OCI-LY1 (cell line): ENCODE measurements at regions not wholly inside any gene's neighbourhood (a gene's known extent, or its start where the extent isn't known, plus 50 kb on each side); places are given as distances from the start of the nearest gene placed in this dataset.

Source experiments
- H2AFZ ChIP-seq: fragments of 200-600 bp; sonication (generic), shearing (Covaris generic); 2 replicates; pipeline ENCODE4 v1.6.0; 2014; ENCODE audit warnings: antibody characterized with exemption, mild to moderate bottlenecking, low read length
- H3F3A ChIP-seq: fragments of 200-600 bp; sonication (generic), shearing (Covaris generic); 2 replicates; pipeline ENCODE4 v1.6.0; 2014; ENCODE audit warnings: mild to moderate bottlenecking, antibody characterized with exemption, low read length, moderate library complexity; ENCODE audit not compliant: insufficient read depth
- H3K27ac ChIP-seq: fragments of 200-600 bp; sonication (generic); 2 replicates; pipeline ENCODE4 v1.5.1; 2014; ENCODE audit warnings: low read length, mixed run types, mild to moderate bottlenecking, low read depth; ENCODE audit not compliant: poor library complexity, severe bottlenecking
- H3K27me3 ChIP-seq: fragments of 200-600 bp; sonication (generic); 2 replicates; pipeline ENCODE4 v1.6.0; 2014; ENCODE audit warnings: antibody characterized with exemption, mild to moderate bottlenecking, low read length, moderate library complexity; ENCODE audit not compliant: insufficient read depth
- H3K36me3 ChIP-seq: fragments of 200-600 bp; sonication (generic); 2 replicates; pipeline ENCODE4 v1.6.1; 2014; ENCODE audit warnings: mild to moderate bottlenecking, antibody characterized with exemption, low read length, moderate library complexity, mixed read lengths; ENCODE audit not compliant: insufficient read depth
- H3K4me1 ChIP-seq: fragments of 200-600 bp; sonication (generic); 2 replicates; pipeline ENCODE4 v1.5.1; 2014; ENCODE audit warnings: mild to moderate bottlenecking, low read length, moderate library complexity; ENCODE audit not compliant: insufficient read depth, severe bottlenecking
- H3K4me2 ChIP-seq: fragments of 200-600 bp; sonication (generic), shearing (Covaris generic); 2 replicates; pipeline ENCODE4 v1.6.1; 2014; ENCODE audit warnings: low read length
- H3K4me3 ChIP-seq: fragments of 200-600 bp; sonication (generic); 2 replicates; pipeline ENCODE4 v1.5.1; 2014; ENCODE audit warnings: low read length, low read depth, mild to moderate bottlenecking, mixed read lengths; ENCODE audit not compliant: poor library complexity, severe bottlenecking
- H3K79me2 ChIP-seq: fragments of 200-600 bp; shearing (Covaris generic); 2 replicates; pipeline ENCODE4 v1.6.1; 2016; ENCODE audit warnings: mixed run types, low read length, mixed read lengths; ENCODE audit not compliant: insufficient read depth
- H3K9ac ChIP-seq: fragments of 200-600 bp; sonication (generic), shearing (Covaris generic); 2 replicates; pipeline ENCODE4 v1.6.1; 2014; ENCODE audit warnings: mild to moderate bottlenecking, low read length, mixed read lengths
- H3K9me2 ChIP-seq: fragments of 200-600 bp; sonication (generic), shearing (Covaris generic); 2 replicates; pipeline ENCODE4 v1.6.1; 2014; ENCODE audit warnings: low read depth, mild to moderate bottlenecking, low read length, mixed read lengths
- H3K9me3 ChIP-seq: fragments of 200-600 bp; shearing (Covaris generic); 2 replicates; pipeline ENCODE4 v1.6.1; 2014; ENCODE audit warnings: low read length, mixed read lengths
- H4K20me1 ChIP-seq: fragments of 200-600 bp; sonication (generic), shearing (Covaris generic); 2 replicates; pipeline ENCODE4 v1.6.0; 2016; ENCODE audit warnings: mild to moderate bottlenecking, low read length; ENCODE audit not compliant: insufficient read depth
- EZH2 ChIP-seq: fragments of 200-600 bp; sonication (generic), shearing (Covaris generic); IDR thresholded peaks from 2 replicates; pipeline ENCODE4 v1.8.0; 2017; ENCODE audit warnings: borderline replicate concordance, mixed run types, mild to moderate bottlenecking, antibody characterized with exemption, low read length, moderate library complexity, mixed read lengths
- TF ChIP-seq, protein P1 (sequence below): fragments of 200-600 bp; sonication (generic), shearing (Covaris generic); IDR thresholded peaks from 2 replicates; pipeline ENCODE4 v1.5.1; 2017; ENCODE audit warnings: mild to moderate bottlenecking, antibody characterized with exemption, low read length, moderate library complexity, mixed read lengths

DNA sequence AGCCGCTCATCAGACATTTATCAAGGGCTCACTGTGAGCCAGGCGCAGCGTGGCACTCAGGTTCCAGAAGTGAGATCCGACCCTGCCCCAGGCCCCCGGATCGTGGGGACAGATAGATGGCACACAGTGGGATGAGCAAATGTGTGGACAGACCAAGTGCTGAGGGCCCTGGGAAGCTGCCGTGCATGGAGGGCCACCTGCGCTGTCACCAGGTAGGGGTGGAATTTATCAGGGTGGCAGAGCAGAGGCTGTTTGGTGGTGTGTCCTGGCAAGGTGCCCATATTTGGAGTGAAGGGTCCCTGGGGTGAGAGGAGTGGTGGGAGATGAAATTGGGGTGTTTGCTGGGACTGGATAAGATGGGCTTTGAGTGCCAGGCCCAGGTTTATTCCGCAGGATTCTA, 92.8 kb upstream of the HS6ST1 start:
- no peaks in the 10 kb centered on the region for H3F3A ChIP-seq
- H3K79me2 ChIP-seq: no peaks in the 10 kb centered on the region
- no peaks in the 10 kb centered on the region for H3K9me2 ChIP-seq
- no peaks in the 10 kb centered on the region for H3K36me3 ChIP-seq
- H2AFZ ChIP-seq: no peak overlapping the region
- H3K9ac ChIP-seq: no peak overlapping the region
- H3K27me3 ChIP-seq: 0 out of 2 replicates have a peak, but pooled peaks cover 3% of the 10 kb centered on the region
- H3K4me3 ChIP-seq: no peak overlapping the region
- no peak overlapping the region for H3K4me2 ChIP-seq
- H3K27ac ChIP-seq: no peak overlapping the region
- no peaks in the 10 kb centered on the region for H3K9me3 ChIP-seq
- H4K20me1 ChIP-seq: no peaks in the 10 kb centered on the region
- TF ChIP-seq, protein P1, sequence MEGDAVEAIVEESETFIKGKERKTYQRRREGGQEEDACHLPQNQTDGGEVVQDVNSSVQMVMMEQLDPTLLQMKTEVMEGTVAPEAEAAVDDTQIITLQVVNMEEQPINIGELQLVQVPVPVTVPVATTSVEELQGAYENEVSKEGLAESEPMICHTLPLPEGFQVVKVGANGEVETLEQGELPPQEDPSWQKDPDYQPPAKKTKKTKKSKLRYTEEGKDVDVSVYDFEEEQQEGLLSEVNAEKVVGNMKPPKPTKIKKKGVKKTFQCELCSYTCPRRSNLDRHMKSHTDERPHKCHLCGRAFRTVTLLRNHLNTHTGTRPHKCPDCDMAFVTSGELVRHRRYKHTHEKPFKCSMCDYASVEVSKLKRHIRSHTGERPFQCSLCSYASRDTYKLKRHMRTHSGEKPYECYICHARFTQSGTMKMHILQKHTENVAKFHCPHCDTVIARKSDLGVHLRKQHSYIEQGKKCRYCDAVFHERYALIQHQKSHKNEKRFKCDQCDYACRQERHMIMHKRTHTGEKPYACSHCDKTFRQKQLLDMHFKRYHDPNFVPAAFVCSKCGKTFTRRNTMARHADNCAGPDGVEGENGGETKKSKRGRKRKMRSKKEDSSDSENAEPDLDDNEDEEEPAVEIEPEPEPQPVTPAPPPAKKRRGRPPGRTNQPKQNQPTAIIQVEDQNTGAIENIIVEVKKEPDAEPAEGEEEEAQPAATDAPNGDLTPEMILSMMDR: no peak
- no peak for TF ChIP-seq EZH2
- no peaks in the 10 kb centered on the region for H3K4me1 ChIP-seq

- TF ChIP-seq EZH2: no peak
- TF ChIP-seq, protein P1: no peak
- Histone ChIP-seq H3K4me3 (no peak overlapping the region), H4K20me1 (no peaks in the 10 kb centered on the region), H2AFZ (no peak overlapping the region), H3K9ac (no peak overlapping the region), H3K9me3 (no peaks in the 10 kb centered on the region), H3K4me1 (no peaks in the 10 kb centered on the region), H3K36me3 (no peaks in the 10 kb centered on the region), H3F3A (no peaks in the 10 kb centered on the region), H3K27ac (no peak overlapping the region), H3K4me2 (no peak overlapping the region), H3K27me3 (0 out of 2 replicates have a peak, but pooled peaks cover 3% of the 10 kb centered on the region), H3K79me2 (no peaks in the 10 kb centered on the region), H3K9me2 (no peaks in the 10 kb centered on the region)
Observed at GRCh38 chr2:128412181-128412871, 93.7 kb upstream of the HS6ST1 start.

GRCh38 chr2:128413014-128413717, 94.5 kb upstream of the HS6ST1 start:
- Histone ChIP-seq H2AFZ (no peak overlapping the region), H3K27ac (no peak overlapping the region), H3K36me3 (no peaks in the 10 kb centered on the region), H3K4me3 (no peak overlapping the region), H3K9me2 (no peaks in the 10 kb centered on the region), H3K9ac (no peak overlapping the region), H4K20me1 (no peaks in the 10 kb centered on the region), H3K9me3 (no peaks in the 10 kb centered on the region), H3K27me3 (0 out of 2 replicates have a peak, but pooled peaks cover 3% of the 10 kb centered on the region), H3K4me2 (no peak overlapping the region), H3F3A (no peaks in the 10 kb centered on the region), H3K4me1 (no peaks in the 10 kb centered on the region), H3K79me2 (no peaks in the 10 kb centered on the region)
- TF ChIP-seq, protein P1: no peak
- no peak for TF ChIP-seq EZH2
